ENCODE measurements at regions not wholly inside any gene's neighbourhood (a gene's known extent, or its start where the extent isn't known, plus 50 kb on each side); places are given as distances from the start of the nearest gene placed in this dataset.
"Not testable (repeated sequence)": the region's sequence is repeated elsewhere in the genome, so short reads cannot be mapped to it uniquely, and the experiment has no call there.

DNA sequence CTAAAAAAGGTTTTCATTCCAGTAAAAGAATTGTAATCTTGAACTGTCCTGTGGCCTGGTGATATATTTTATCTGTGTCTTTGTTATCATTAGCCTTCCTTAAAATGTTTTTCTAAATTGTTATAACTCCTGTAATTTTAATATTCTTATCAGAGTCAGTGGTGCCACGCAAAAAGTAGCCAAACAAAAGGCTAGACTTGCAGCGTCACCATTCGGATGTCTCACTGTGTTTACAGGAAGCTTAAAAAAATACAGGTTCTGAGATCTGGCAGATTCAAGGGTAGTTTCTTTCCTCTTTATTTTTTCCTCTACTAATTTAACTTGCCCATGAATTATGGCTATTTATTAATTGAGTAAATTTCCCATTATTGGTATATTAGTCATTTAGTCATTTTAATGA is 362.3 kb downstream of the MAT2B start:
- no peaks in the 10 kb centered on the region for H3K4me1 ChIP-seq
- intact Hi-C loops (cut with DNase I; ENCODE audit: low total_unique reads): no loop called here
- WGBS, 5 donors: 44 to 65% (median 46%) methylated on average over 3 of the region's 3 CpGs
- no peaks in the 10 kb centered on the region for H3K27me3 ChIP-seq (replicated peaks in 1 of 7)
- TF ChIP-seq POLR2AphosphoS5 (IDR thresholded peaks at IDR 0.05) (no peak), POLR2A (IDR thresholded peaks at IDR 0.05) (no peak)
- TF ChIP-seq, protein P1, sequence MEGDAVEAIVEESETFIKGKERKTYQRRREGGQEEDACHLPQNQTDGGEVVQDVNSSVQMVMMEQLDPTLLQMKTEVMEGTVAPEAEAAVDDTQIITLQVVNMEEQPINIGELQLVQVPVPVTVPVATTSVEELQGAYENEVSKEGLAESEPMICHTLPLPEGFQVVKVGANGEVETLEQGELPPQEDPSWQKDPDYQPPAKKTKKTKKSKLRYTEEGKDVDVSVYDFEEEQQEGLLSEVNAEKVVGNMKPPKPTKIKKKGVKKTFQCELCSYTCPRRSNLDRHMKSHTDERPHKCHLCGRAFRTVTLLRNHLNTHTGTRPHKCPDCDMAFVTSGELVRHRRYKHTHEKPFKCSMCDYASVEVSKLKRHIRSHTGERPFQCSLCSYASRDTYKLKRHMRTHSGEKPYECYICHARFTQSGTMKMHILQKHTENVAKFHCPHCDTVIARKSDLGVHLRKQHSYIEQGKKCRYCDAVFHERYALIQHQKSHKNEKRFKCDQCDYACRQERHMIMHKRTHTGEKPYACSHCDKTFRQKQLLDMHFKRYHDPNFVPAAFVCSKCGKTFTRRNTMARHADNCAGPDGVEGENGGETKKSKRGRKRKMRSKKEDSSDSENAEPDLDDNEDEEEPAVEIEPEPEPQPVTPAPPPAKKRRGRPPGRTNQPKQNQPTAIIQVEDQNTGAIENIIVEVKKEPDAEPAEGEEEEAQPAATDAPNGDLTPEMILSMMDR (IDR thresholded peaks at IDR 0.05 in 8 of 11, conservative IDR thresholded peaks at IDR 0.05 in 3 of 11): no peak
- H3K9me3 ChIP-seq: no peaks in the 10 kb centered on the region
- no peak overlapping the region for H3K4me3 ChIP-seq
- DNase-seq: no peak
- no peak overlapping the region for H3K27ac ChIP-seq
- no peaks in the 10 kb centered on the region for H3K36me3 ChIP-seq

DNA sequence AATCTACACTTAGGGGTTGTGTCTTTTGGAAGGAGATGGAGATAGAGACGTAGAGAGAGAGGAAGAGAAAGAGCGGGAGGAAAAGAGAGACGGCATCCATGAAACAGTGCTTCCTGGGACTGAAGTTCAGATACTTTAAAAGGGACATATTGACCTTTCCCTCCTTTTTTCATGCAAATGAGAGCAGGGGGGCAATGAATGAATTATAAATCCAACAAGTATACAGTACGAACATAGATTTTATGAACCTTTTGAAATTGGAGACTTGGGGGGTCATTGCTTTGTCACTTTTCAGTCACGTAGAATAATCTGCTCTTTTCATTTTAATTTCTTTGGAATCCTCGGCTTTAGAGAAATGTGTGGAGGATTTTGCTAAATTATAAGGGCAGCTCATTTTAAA is 364.2 kb downstream of the MAT2B start:
- Histone ChIP-seq H3K27ac (no peak overlapping the region), H3K4me3 (no peak overlapping the region), H3K27me3 (replicated peaks in 1 of 7) (no peaks in the 10 kb centered on the region), H3K9me3 (no peaks in the 10 kb centered on the region), H3K4me1 (no peaks in the 10 kb centered on the region), H3K36me3 (no peaks in the 10 kb centered on the region)
- intact Hi-C loops (cut with DNase I; ENCODE audit: low total_unique reads): no loop called here
- TF ChIP-seq POLR2A (IDR thresholded peaks at IDR 0.05) (no peak), POLR2AphosphoS5 (IDR thresholded peaks at IDR 0.05) (no peak)
- TF ChIP-seq, protein P1 (IDR thresholded peaks at IDR 0.05 in 8 of 11, conservative IDR thresholded peaks at IDR 0.05 in 3 of 11): no peak
- 77 to 88% (median 81%) methylated on average over 6 of the region's 6 CpGs for WGBS, 5 donors
- no peak for DNase-seq

DNA sequence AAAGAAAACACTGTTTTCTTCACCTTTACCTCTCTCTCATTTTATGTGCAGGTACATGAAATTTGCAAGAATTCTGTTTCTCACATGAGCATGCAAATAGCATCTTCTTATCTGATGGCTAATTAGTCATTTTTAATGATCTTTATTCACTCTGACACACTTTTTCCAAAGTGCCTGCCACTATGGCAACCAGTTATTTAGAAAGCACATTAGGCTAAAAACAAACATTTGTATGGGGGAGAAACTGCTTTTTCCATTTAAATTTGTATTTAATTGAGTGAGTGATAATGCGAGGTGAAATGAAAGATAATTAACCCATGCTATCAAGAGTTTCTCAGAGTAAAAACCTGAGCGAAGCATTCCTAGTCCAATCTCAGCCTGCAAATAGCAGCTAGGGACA is 365.0 kb downstream of the MAT2B start:
- WGBS, 5 donors: 71 to 95% (median 83%) methylated on average over 2 of the region's 2 CpGs

DNA sequence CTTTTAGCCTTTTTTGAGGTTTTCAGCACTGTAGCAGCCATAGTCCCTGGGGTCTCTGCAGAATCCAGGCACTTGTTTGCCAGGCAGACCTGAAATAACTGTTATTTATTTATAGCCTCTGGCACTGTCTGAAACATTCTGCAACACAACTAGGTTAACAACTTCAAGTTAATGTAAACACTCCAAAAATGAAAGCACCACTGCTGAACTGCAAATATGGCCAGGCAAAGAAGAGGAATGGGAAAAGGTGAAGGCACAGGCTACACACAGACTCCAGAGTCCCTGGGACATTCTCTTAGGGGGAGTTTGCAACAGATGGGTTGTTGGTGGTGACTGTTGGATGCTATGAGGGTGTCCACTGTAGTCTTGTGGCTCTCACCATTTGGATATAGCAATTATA is 369.0 kb downstream of the MAT2B start:
- TF ChIP-seq POLR2A (IDR thresholded peaks at IDR 0.05) (no peak), POLR2AphosphoS5 (IDR thresholded peaks at IDR 0.05) (no peak)
- TF ChIP-seq, protein P1 (IDR thresholded peaks at IDR 0.05 in 8 of 11, conservative IDR thresholded peaks at IDR 0.05 in 3 of 11): no peak
- no peak for DNase-seq
- intact Hi-C loops (cut with DNase I; ENCODE audit: low total_unique reads): no loop called here
- Histone ChIP-seq H3K27me3 (replicated peaks in 1 of 7) (no peaks in the 10 kb centered on the region), H3K9me3 (no peaks in the 10 kb centered on the region), H3K27ac (no peak overlapping the region), H3K4me3 (no peak overlapping the region), H3K4me1 (no peaks in the 10 kb centered on the region), H3K36me3 (no peaks in the 10 kb centered on the region)

More for the DNA sequence above, 365.0 kb downstream of the MAT2B start:
- H3K27ac ChIP-seq: no peak overlapping the region
- no peaks in the 10 kb centered on the region for H3K27me3 ChIP-seq (replicated peaks in 1 of 7)
- no peaks in the 10 kb centered on the region for H3K9me3 ChIP-seq
- no peak overlapping the region for H3K4me3 ChIP-seq
- no peaks in the 10 kb centered on the region for H3K36me3 ChIP-seq
- intact Hi-C loops (cut with DNase I; ENCODE audit: low total_unique reads): no loop called here
- H3K4me1 ChIP-seq: no peaks in the 10 kb centered on the region
- TF ChIP-seq POLR2AphosphoS5 (IDR thresholded peaks at IDR 0.05) (no peak), POLR2A (IDR thresholded peaks at IDR 0.05) (no peak)
- TF ChIP-seq, protein P1 (IDR thresholded peaks at IDR 0.05 in 8 of 11, conservative IDR thresholded peaks at IDR 0.05 in 3 of 11): no peak
- no peak for DNase-seq

DNA sequence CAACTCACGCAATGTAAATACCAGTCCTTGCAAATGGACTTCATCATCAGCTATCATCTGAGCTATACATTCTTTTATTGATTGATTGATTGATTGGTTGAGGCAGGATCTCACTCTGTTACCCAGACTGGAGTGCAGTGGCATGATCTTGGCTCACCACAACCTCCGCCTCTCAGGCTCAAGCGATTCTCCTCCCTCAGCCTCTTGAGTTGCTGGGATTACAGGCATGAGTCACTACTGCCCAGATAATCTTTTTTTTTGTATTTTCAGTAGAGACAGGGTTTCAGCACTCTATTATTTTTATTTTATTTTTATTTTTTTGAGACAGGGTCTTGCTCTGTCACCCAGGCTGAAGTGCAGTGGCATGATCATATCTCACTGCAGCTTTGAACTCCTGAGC is 369.5 kb downstream of the MAT2B start:
- H3K4me3 ChIP-seq; H3K36me3 ChIP-seq; H3K27ac ChIP-seq; H3K9me3 ChIP-seq; DNase-seq; H3K4me1 ChIP-seq; intact Hi-C loops (cut with DNase I; ENCODE audit: low total_unique reads); H3K27me3 ChIP-seq (replicated peaks in 1 of 7): not testable (repeated sequence)
- WGBS, 5 donors: 88 to 99% (median 93%) methylated on average over 3 of the region's 3 CpGs
